Sigmoid colon (tissue), 4 donors: ENCODE measurements at regions not wholly inside any gene's neighbourhood (a gene's known extent, or its start where the extent isn't known, plus 50 kb on each side); places are given as distances from the start of the nearest gene placed in this dataset.
"Not testable (repeated sequence)": the region's sequence is repeated elsewhere in the genome, so short reads cannot be mapped to it uniquely, and the experiment has no call there.

ENCODE experiments used
- CTCF ChIP-seq, 4 experiments: fragments of 450-650 bp in 3 of 4; fragments of 200-600 bp in 1 of 4; IDR thresholded peaks; one replicate each; pipeline ENCODE4 v1.5.1; 2016 to 2019; ENCODE audit warnings: antibody characterized with exemption in 4 of 4, mild to moderate bottlenecking in 3 of 4, moderate library complexity in 2 of 4
- EP300 ChIP-seq, 4 donors: sonication (generic); formaldehyde crosslinking; IDR thresholded peaks; one replicate each; pipeline ENCODE4 v1.6.1; 2017; ENCODE audit warnings: antibody characterized with exemption in 4 of 4
- POLR2A ChIP-seq, 2 donors: fragments of 450-650 bp; IDR thresholded peaks; one replicate each; pipeline ENCODE4 v1.6.1; 2016; ENCODE audit warnings: antibody characterized with exemption in 2 of 2, mild to moderate bottlenecking in 2 of 2, moderate library complexity in 2 of 2
- POLR2AphosphoS5 ChIP-seq, 4 donors: sonication (generic); formaldehyde crosslinking; IDR thresholded peaks; one replicate each; pipeline ENCODE4 v1.6.1; 2017; ENCODE audit warnings: antibody characterized with exemption in 4 of 4

GRCh38 chr7:106755024-106755423, 94.1 kb upstream of the CCDC71L start:
- not testable (repeated sequence) for TF ChIP-seq EP300, CTCF, POLR2AphosphoS5, POLR2A (IDR thresholded peaks at IDR 0.05)
